ENCODE measurements at regions not wholly inside any gene's neighbourhood (a gene's known extent, or its start where the extent isn't known, plus 50 kb on each side); places are given as distances from the start of the nearest gene placed in this dataset.

DNA sequence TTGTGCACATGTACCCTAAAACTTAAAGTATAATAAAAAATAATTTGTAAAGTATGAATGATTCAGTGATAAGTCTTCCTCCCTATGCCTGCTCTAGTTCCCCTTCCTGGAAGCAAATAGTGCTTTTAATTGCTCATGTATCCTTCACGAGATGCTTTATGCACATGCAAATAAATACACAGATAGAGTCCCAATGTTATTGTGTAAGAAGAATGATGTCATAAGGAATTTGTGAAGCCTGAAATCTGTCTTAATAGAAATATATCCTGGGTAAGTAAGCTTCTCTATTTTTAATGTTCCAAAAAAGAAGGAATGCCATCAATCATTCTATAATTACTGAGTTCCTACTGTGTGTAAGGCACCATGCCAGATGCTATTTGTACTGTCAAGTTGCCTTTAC, 157.5 kb upstream of the SLC4A4 start:
- TF ChIP-seq, protein P1, sequence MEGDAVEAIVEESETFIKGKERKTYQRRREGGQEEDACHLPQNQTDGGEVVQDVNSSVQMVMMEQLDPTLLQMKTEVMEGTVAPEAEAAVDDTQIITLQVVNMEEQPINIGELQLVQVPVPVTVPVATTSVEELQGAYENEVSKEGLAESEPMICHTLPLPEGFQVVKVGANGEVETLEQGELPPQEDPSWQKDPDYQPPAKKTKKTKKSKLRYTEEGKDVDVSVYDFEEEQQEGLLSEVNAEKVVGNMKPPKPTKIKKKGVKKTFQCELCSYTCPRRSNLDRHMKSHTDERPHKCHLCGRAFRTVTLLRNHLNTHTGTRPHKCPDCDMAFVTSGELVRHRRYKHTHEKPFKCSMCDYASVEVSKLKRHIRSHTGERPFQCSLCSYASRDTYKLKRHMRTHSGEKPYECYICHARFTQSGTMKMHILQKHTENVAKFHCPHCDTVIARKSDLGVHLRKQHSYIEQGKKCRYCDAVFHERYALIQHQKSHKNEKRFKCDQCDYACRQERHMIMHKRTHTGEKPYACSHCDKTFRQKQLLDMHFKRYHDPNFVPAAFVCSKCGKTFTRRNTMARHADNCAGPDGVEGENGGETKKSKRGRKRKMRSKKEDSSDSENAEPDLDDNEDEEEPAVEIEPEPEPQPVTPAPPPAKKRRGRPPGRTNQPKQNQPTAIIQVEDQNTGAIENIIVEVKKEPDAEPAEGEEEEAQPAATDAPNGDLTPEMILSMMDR (IDR thresholded peaks at IDR 0.05; ENCODE audit: low read depth, low read length, missing control alignments): no peak
- no peak overlapping the region for H3K4me3 ChIP-seq (ENCODE audit: low read depth, low read length)
- DNase-seq (ENCODE audit: low read depth): no peak

DNA sequence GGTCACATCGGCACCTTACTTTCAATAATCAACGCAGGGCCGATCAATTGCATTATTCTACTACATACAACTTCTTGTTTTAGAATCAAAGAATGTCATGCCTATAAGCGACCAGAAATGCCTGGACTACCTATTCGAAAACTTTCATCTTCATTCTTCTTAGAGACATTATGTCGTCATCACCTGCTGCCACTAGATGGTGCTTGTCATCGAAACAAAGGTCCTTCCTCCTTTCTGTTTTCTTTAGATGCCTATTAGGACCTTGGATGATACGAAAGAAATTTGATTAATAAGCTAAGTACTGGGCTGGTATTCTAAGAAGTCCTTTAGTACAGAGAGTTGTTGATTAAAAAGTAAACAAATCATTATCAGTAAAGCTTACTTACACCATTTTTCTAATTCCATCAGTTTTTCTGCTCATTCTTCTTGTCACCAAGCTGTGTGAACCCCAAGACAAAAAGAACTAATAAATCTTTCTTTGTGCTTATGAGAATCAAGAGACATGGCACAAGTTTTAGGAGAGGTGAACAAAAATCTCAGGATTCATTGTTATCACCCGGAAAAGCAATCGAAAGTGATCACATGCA, 154.5 kb upstream of the SLC4A4 start:
- DNase-seq (ENCODE audit: low read depth): peak; percentile 22
- no peak overlapping the region for H3K4me3 ChIP-seq (ENCODE audit: low read depth, low read length)
- TF ChIP-seq, protein P1 (IDR thresholded peaks at IDR 0.05; ENCODE audit: low read depth, low read length, missing control alignments): peak; percentile 61

DNA sequence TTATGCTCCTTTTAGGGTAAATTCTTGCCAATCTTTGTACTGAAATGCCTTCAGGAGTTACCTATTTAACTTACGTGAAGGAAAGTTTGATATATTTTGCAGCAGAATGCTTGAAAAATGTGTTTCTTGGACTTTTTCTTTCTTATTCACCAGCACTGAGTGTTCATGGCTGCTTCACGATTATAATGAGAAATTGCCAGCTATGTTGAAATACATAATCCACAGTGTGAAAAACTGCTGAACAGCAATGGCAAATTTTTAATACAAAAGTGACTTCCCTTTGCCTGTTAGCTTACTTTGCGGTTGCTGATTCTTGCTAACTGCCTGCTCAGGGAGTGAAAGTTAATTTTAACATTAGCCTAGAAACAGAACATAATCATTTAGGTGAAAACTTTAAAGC, 153.8 kb upstream of the SLC4A4 start:
- no peak for DNase-seq (ENCODE audit: low read depth)
- H3K4me3 ChIP-seq (ENCODE audit: low read depth, low read length): no peak overlapping the region
- TF ChIP-seq, protein P1 (IDR thresholded peaks at IDR 0.05; ENCODE audit: low read depth, low read length, missing control alignments): no peak

DNA sequence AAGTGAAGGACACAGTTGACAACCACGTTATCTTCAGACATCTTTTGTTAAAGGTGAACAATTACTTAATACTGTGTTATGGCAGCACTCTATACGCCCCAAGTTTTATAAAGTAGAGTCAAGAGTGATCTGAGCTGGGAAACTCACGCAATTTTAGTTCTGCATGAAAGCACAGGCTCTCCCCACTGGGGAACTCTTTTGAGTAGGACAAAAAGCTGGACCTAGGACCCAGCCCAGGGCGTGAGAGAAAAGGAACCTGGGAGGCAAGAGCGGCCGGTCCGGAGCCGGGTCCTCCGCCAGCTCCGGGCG, 152.6 kb upstream of the SLC4A4 start:
- TF ChIP-seq, protein P1 (IDR thresholded peaks at IDR 0.05; ENCODE audit: low read depth, low read length, missing control alignments): no peak
- no peak for DNase-seq (ENCODE audit: low read depth)
- no peak overlapping the region for H3K4me3 ChIP-seq (ENCODE audit: low read depth, low read length)

DNA sequence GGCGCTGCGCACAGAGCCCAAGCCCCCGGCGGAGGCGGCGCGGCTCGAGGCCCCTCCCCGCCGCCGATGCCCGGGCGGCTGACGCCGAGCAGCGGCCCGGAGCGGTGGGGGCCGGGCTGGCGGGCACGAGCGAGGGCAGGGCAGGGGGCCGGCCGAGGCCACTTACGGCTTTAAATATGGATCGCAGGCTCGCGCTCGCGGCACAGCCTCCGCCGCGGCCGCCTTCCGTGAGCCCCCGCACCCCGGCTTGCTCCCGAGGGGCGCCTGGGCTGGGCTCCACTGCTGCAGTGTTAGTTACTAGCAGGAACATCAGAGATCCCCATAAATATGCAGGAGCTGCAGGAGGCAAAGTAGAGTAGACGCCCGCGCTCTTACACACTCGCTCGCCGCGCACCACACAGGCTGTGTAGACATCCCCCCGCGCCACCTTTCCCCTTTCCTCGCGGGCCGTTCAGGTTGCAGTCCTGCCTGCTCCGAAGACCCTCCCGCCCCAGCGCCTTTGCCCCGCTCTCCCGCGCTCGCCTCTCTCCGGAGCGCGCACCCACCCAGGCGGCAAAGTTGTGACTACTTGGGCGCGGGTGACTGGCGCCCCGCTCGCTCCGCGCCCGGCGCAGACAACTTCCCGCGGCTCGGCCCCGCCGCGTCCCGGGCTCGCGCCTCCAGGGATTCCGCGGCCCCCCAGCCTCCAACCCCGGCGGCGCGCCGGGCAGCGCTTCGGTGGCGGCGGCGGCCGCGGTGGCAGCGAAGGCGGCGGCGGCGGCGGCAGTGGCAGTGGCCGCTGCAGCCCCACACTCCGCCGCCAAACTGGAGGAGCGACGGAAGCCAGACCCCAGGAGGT, 152.0 kb upstream of the SLC4A4 start:
- DNase-seq (ENCODE audit: low read depth): no peak
- TF ChIP-seq, protein P1 (IDR thresholded peaks at IDR 0.05; ENCODE audit: low read depth, low read length, missing control alignments): no peak
- H3K4me3 ChIP-seq (ENCODE audit: low read depth, low read length): peak overlapping the region; percentile 18

DNA sequence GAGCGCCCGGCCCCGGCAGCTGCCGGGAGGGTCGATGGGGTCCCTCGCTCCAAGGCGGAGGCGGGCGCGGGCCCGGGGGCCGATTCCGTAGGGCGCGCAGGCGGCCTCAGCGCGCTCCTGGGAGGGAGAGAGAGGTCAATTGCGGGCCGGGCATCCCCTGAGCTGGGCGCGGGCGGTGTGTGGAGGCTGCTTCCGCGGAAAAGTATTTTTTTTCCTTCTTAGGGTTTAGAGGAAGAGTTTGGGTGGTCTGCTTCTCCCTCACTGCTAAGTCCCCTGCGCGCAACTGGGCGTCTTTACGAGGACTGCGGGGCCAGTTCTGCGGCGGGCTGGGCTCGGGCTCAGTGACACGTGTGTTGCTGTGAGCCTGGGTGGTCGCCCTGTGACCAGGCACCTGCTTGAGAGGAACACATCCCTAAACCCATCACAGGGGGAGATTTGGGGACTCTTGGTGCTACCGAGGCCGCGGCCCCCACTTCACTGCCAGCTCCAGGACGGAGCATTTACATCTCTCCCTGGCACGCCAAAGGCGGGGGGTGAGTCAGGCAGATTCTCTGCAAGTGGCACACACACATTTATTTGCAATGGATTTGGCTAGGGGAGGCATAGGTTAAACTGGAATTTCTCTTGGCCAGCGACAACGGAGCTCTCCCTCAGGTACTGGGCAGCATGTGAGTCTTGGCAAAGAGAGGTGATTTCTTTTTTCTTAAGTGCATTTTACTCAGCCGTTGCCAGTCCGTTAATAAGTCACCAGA, 151.2 kb upstream of the SLC4A4 start:
- H3K4me3 ChIP-seq (ENCODE audit: low read depth, low read length): no peak overlapping the region; the same call in 1 of the 2 replicates
- TF ChIP-seq, protein P1 (IDR thresholded peaks at IDR 0.05; ENCODE audit: low read depth, low read length, missing control alignments): no peak
- DNase-seq (ENCODE audit: low read depth): no peak

Data from GM12864 (cell line).